H1 (cell line): ENCODE measurements at regions not wholly inside any gene's neighbourhood (a gene's known extent, or its start where the extent isn't known, plus 50 kb on each side); places are given as distances from the start of the nearest gene placed in this dataset.

Experiments
- CTCF ChIA-PET: fragments of 300-600 bp; sonication (Branson Sonifier 250); formaldehyde crosslinking; loops from one replicate; lab custom pipeline; 2021; ENCODE audit not compliant: partially characterized antibody; lab: Charles Lee
- POLR2A ChIA-PET: fragments of 300-600 bp; sonication (Branson Sonifier 250); formaldehyde crosslinking; loops from one replicate; lab custom pipeline; 2021; ENCODE audit warnings: inconsistent platforms; ENCODE audit not compliant: partially characterized antibody; lab: Charles Lee
- DNase-seq, 2 experiments: peaks; one replicate each; pipeline versions ENCODE4 v3.0.0 to v3.0.0-alpha.2; 2010 to 2022; ENCODE audit warnings: low spot score in 2 of 2, low read depth in 1 of 2, mixed read lengths in 1 of 2
- FAIRE-seq: peaks from 2 replicates; lab custom pipeline; 2011; peaks lifted over from hg19 to GRCh38; lab: Jason Lieb, UNC
- H2AFZ ChIP-seq: 2 replicates; pipeline ENCODE4 v1.8.1; 2012; ENCODE audit warnings: low read length, inconsistent platforms
- H2AK5ac ChIP-seq: 2 replicates; pipeline ENCODE4 v1.6.1; 2013; ENCODE audit warnings: low read depth, low read length
- H2BK120ac ChIP-seq: replicated peaks from 2 replicates; pipeline ENCODE3; 2013; ENCODE audit warnings: low read depth, low read length, inconsistent platforms
- H2BK12ac ChIP-seq: 2 replicates; pipeline ENCODE4 v1.6.1; 2013; ENCODE audit warnings: low read depth, low read length
- H2BK15ac ChIP-seq: 2 replicates; pipeline ENCODE4 v1.6.1; 2013; ENCODE audit warnings: low read length
- H2BK20ac ChIP-seq: 2 replicates; pipeline ENCODE4 v1.6.1; 2013; ENCODE audit warnings: low read length
- H2BK5ac ChIP-seq: 2 replicates; pipeline ENCODE4 v1.6.1; 2013; ENCODE audit warnings: low read depth, low read length
- H3K14ac ChIP-seq: 2 replicates; pipeline ENCODE4 v1.6.1; 2013; ENCODE audit warnings: inconsistent platforms; ENCODE audit not compliant: insufficient read length
- H3K18ac ChIP-seq: 2 replicates; pipeline ENCODE4 v1.6.1; 2013; ENCODE audit warnings: low read length; ENCODE audit errors: extremely low read depth
- H3K23ac ChIP-seq: 2 replicates; pipeline ENCODE4 v1.6.1; 2013; ENCODE audit warnings: inconsistent platforms; ENCODE audit not compliant: insufficient read length
- H3K23me2 ChIP-seq: 2 replicates; pipeline ENCODE4 v1.6.1; 2013; ENCODE audit warnings: low read depth, low read length
- H3K27ac ChIP-seq: 2 replicates; pipeline ENCODE4 v1.6.1; 2011; ENCODE audit warnings: low read depth, low read length, inconsistent platforms
- H3K27me3 ChIP-seq, 4 experiments: replicated peaks in 1 of 4; 1 replicate in 1 of 4; 2 replicates in 3 of 4; pipeline versions ENCODE4 v1.6.1 to v1.8.1; 2011 to 2013; ENCODE audit warnings: low read length in 3 of 4, mild to moderate bottlenecking in 3 of 4, inconsistent platforms in 2 of 4, mixed read lengths in 2 of 4, moderate library complexity in 1 of 4; ENCODE audit not compliant: control insufficient read depth in 3 of 4, insufficient read depth in 3 of 4; ENCODE audit errors: extremely low read depth in 1 of 4
- H3K36me3 ChIP-seq, 4 experiments: 2 replicates each; pipeline versions ENCODE4 v1.6.1 to v1.8.1; 2011 to 2013; ENCODE audit warnings: mild to moderate bottlenecking in 4 of 4, low read length in 3 of 4, moderate library complexity in 2 of 4, control low read depth in 1 of 4, inconsistent platforms in 1 of 4; ENCODE audit not compliant: insufficient read depth in 4 of 4, control insufficient read depth in 2 of 4
- H3K4ac ChIP-seq: replicated peaks from 2 replicates; pipeline ENCODE3; 2013; ENCODE audit warnings: low read length, low read depth, mixed read lengths, inconsistent platforms; ENCODE audit not compliant: insufficient read length
- H3K4me1 ChIP-seq, 4 experiments: replicated peaks in 1 of 4; 1 replicate in 1 of 4; 2 replicates in 3 of 4; pipeline versions ENCODE4 v1.6.1 to v1.8.1; 2011 to 2013; ENCODE audit warnings: low read length in 3 of 4, inconsistent platforms in 2 of 4, mixed read lengths in 1 of 4; ENCODE audit not compliant: insufficient read depth in 4 of 4, control insufficient read depth in 3 of 4
- H3K4me2 ChIP-seq, 2 experiments: 2 replicates each; pipeline versions ENCODE4 v1.6.1 to v1.8.1; 2011 to 2013; ENCODE audit warnings: low read depth in 2 of 2, low read length in 2 of 2, control low read depth in 1 of 2, inconsistent platforms in 1 of 2, mild to moderate bottlenecking in 1 of 2; ENCODE audit not compliant: insufficient read depth in 1 of 2
- H3K4me3 ChIP-seq, 4 experiments: fragments of 200-600, 300-600 bp in 1 of 4; sonication (generic), shearing (Covaris generic), sonication (Bioruptor Twin) in 1 of 4; 2 replicates each; pipeline versions ENCODE4 v1.5.1 to v1.8.1; 2011 to 2016; ENCODE audit warnings: low read length in 4 of 4, low read depth in 3 of 4, control low read depth in 2 of 4, inconsistent platforms in 2 of 4, mild to moderate bottlenecking in 2 of 4, mixed read lengths in 1 of 4, moderate library complexity in 1 of 4; ENCODE audit not compliant: insufficient read depth in 2 of 4; ENCODE audit errors: extremely low read depth in 1 of 4
- H3K56ac ChIP-seq: replicated peaks from 2 replicates; pipeline ENCODE3; 2013; ENCODE audit warnings: low read depth, mild to moderate bottlenecking, mixed read lengths, low read length, inconsistent platforms; ENCODE audit not compliant: insufficient read length
- H3K79me1 ChIP-seq: 2 replicates; pipeline ENCODE4 v1.6.1; 2013; ENCODE audit warnings: low read depth, low read length, control low read depth
- H3K79me2 ChIP-seq, 2 experiments: 2 replicates each; pipeline versions ENCODE4 v1.6.1 to v1.8.1; 2012 to 2013; ENCODE audit warnings: low read length in 2 of 2, mild to moderate bottlenecking in 2 of 2, inconsistent platforms in 1 of 2; ENCODE audit not compliant: insufficient read depth in 2 of 2, control insufficient read depth in 1 of 2
- H3K9ac ChIP-seq, 4 experiments: replicated peaks in 1 of 4; 1 replicate in 1 of 4; 2 replicates in 3 of 4; pipeline versions ENCODE4 v1.6.1 to v1.8.1; 2011 to 2013; ENCODE audit warnings: low read depth in 3 of 4, low read length in 3 of 4, control low read depth in 2 of 4, mild to moderate bottlenecking in 2 of 4, moderate library complexity in 2 of 4, inconsistent platforms in 1 of 4; ENCODE audit errors: extremely low read depth in 1 of 4
- H3K9me3 ChIP-seq, 2 experiments: 2 replicates each; pipeline versions ENCODE4 v1.6.1 to v1.8.1; 2012 to 2013; ENCODE audit warnings: mild to moderate bottlenecking in 2 of 2, moderate library complexity in 2 of 2, control low read depth in 1 of 2, inconsistent platforms in 1 of 2, low read depth in 1 of 2, low read length in 1 of 2, mixed read lengths in 1 of 2; ENCODE audit not compliant: insufficient read depth in 2 of 2
- H4K20me1 ChIP-seq, 2 experiments: replicated peaks in 1 of 2; 2 replicates each; pipeline versions ENCODE3 to v1.8.1; 2011 to 2013; ENCODE audit warnings: inconsistent platforms in 2 of 2, low read length in 2 of 2, mild to moderate bottlenecking in 1 of 2; ENCODE audit not compliant: insufficient read depth in 2 of 2, control insufficient read depth in 1 of 2
- H4K5ac ChIP-seq: 2 replicates; pipeline ENCODE4 v1.6.1; 2013; ENCODE audit warnings: low read length, low read depth, mixed read lengths, inconsistent platforms; ENCODE audit not compliant: insufficient read length
- H4K8ac ChIP-seq: 2 replicates; pipeline ENCODE4 v1.8.0; 2013; ENCODE audit warnings: mild to moderate bottlenecking, moderate library complexity, low read length, inconsistent platforms; ENCODE audit not compliant: insufficient read depth; ENCODE audit errors: extremely low read depth
- H4K91ac ChIP-seq: replicated peaks from 2 replicates; pipeline ENCODE3; 2013; ENCODE audit warnings: low read length, mixed read lengths, inconsistent platforms; ENCODE audit not compliant: insufficient read length
- ASH2L ChIP-seq: fragments of 200-600, 300-600 bp; sonication (generic); IDR thresholded peaks from one replicate; pipeline ENCODE4 v1.7.1; 2017; ENCODE audit warnings: low read length
- BACH1 ChIP-seq: IDR thresholded peaks from 2 replicates; pipeline ENCODE4 v1.6.1; 2012; ENCODE audit warnings: low read length, improper control_type of control experiment
- FOSL1 ChIP-seq: IDR thresholded peaks from 2 replicates; pipeline ENCODE4 v1.6.1; 2011; ENCODE audit warnings: mild to moderate bottlenecking, low read depth, low read length, moderate library complexity; ENCODE audit not compliant: insufficient read depth
- NANOG ChIP-seq: IDR thresholded peaks from 2 replicates; pipeline ENCODE4 v1.6.1; 2011; ENCODE audit warnings: low read length, low read depth, mild to moderate bottlenecking, inconsistent platforms; ENCODE audit not compliant: insufficient read depth, poor library complexity, severe bottlenecking
- POLR2A ChIP-seq, 2 experiments: IDR thresholded peaks; 1 replicate in 1 of 2; 2 replicates in 1 of 2; pipeline ENCODE4 v1.6.1; 2011; ENCODE audit warnings: low read depth in 2 of 2, low read length in 2 of 2, mild to moderate bottlenecking in 2 of 2; ENCODE audit errors: control extremely low read depth in 1 of 2
- RBBP5 ChIP-seq: IDR thresholded peaks from 2 replicates; pipeline ENCODE4 v1.7.1; 2012; ENCODE audit warnings: low read depth, mild to moderate bottlenecking, inconsistent platforms, low read length, moderate library complexity, borderline replicate concordance
- SP2 ChIP-seq: IDR thresholded peaks from 2 replicates; pipeline ENCODE4 v1.6.1; 2012; ENCODE audit warnings: mild to moderate bottlenecking, low read length, inconsistent platforms
- SRF ChIP-seq: IDR thresholded peaks from 2 replicates; pipeline ENCODE4 v1.6.1; 2011; ENCODE audit warnings: mild to moderate bottlenecking, low read depth, low read length, moderate library complexity
- TAF1 ChIP-seq: IDR thresholded peaks from 2 replicates; pipeline ENCODE4 v1.6.1; 2011; ENCODE audit warnings: mild to moderate bottlenecking, low read depth, low read length
- YY1 ChIP-seq: IDR thresholded peaks from 2 replicates; pipeline ENCODE4 v1.6.1; 2011; ENCODE audit warnings: low read depth, mild to moderate bottlenecking, low read length
- ZNF274 ChIP-seq: IDR thresholded peaks from 2 replicates; pipeline ENCODE4 v1.7.0; 2012; ENCODE audit warnings: low read length, borderline replicate concordance; ENCODE audit errors: extremely low read depth
- WGBS, 2 experiments: shearing (Covaris generic) in 1 of 2; methylation state at CpG; one replicate each; pipeline versions ENCODE4 v1.1.6 to v1.1.7; 2013 to 2015; ENCODE audit warnings: low lambda C conversion rate in 2 of 2, mixed read lengths in 2 of 2, inconsistent platforms in 1 of 2, low coverage in 1 of 2, missing lambda C conversion rate in 1 of 2; ENCODE audit not compliant: insufficient replicate concordance in 2 of 2, insufficient coverage in 1 of 2, insufficient read length in 1 of 2; ENCODE audit errors: extremely low coverage in 1 of 2, missing lambda C conversion rate in 1 of 2; 5-methylcytosine and 5-hydroxymethylcytosine counted together

DNA sequence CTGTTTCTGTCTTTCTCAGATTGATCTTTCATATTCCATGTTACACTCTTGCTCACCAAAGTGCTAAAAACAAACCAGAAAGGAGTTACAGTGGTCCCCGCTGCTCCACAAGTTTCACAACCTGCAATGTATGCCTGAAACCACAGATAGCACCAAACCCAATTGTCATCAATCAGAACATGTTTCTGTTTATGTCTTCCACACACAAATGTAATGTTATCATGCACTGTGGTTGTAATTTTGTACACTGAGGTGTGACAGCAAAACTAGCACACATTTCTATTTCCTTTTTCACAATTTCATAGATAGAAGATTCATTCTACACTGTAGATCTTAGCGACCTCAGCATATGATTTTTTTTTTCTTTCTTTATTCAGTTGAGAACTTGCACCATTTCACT lies 1045.9 kb upstream of the RAG2 start:
- Histone ChIP-seq H3K79me1 (no peaks in the 10 kb centered on the region), H3K4me3 (no peak overlapping the region), H4K20me1 (no peaks in the 10 kb centered on the region), H3K4ac (no peak overlapping the region), H3K18ac (no peak overlapping the region), H3K27ac (no peak overlapping the region), H2BK5ac (no peak overlapping the region), H3K4me2 (no peak overlapping the region), H3K14ac (no peak overlapping the region), H2BK20ac (no peak overlapping the region), H3K79me2 (no peaks in the 10 kb centered on the region), H4K91ac (no peak overlapping the region), H3K9ac (no peak overlapping the region), H3K56ac (no peak overlapping the region), H2BK120ac (no peak overlapping the region), H3K4me1 (no peaks in the 10 kb centered on the region; a peak in 1 of 7 replicates), H2AK5ac (no peak overlapping the region), H3K23me2 (no peaks in the 10 kb centered on the region), H2BK12ac (no peak overlapping the region), H3K23ac (no peak overlapping the region), H3K36me3 (no peaks in the 10 kb centered on the region), H4K5ac (no peak overlapping the region), H3K9me3 (no peaks in the 10 kb centered on the region), H4K8ac (no peak overlapping the region), H3K27me3 (no peaks in the 10 kb centered on the region), H2AFZ (peak overlapping the region; percentile 70; the same call in 1 of the 2 replicates), H2BK15ac (no peak overlapping the region)
- POLR2A ChIA-PET = no interaction called here
- TF ChIP-seq ASH2L (no peak), NANOG (no peak), ZNF274 (no peak), SP2 (no peak), POLR2A (IDR thresholded peaks at IDR 0.05; ENCODE audit: control extremely low read depth in 1 of 2, low read depth in 2 of 2, low read length in 2 of 2) (no peak), SRF (no peak), RBBP5 (no peak), FOSL1 (no peak), TAF1 (no peak), YY1 (no peak), BACH1 (no peak)
- 86% methylated on average over 2 of the region's 2 CpGs; no CpG with 5 or more reads in 1 of the 2 experiments for WGBS, 2 experiments
- DNase-seq (no peak), FAIRE-seq (no peak)
- CTCF ChIA-PET = no interaction called here
